K562 (cell line): ENCODE measurements at regions not wholly inside any gene's neighbourhood (a gene's known extent, or its start where the extent isn't known, plus 50 kb on each side); places are given as distances from the start of the nearest gene placed in this dataset.

Experiments
- ATF2 ChIP-seq: sonication (generic); formaldehyde crosslinking; IDR thresholded peaks from 2 replicates; pipeline ENCODE4 v1.8.1; 2022; ENCODE audit warnings: missing genetic modification reagents
- SFPQ ChIP-seq: fragments of 200-400 bp; formaldehyde crosslinking; IDR thresholded peaks from 2 replicates; pipeline ENCODE4 v1.6.1; 2017; ENCODE audit warnings: mild to moderate bottlenecking, low read depth, low read length, moderate library complexity
- ZNF41 ChIP-seq: fragments of 250-450 bp; sonication (Bioruptor Pico); conservative IDR thresholded peaks from 2 replicates; pipeline ENCODE4 v1.4.0; 2020; ENCODE audit warnings: mild to moderate bottlenecking
- ZNF655 ChIP-seq: fragments of 250-450 bp; sonication (Bioruptor Pico); IDR thresholded peaks from 2 replicates; pipeline ENCODE4 v1.5.0; 2021
- TF ChIP-seq, protein P1 (sequence below): fragments of 200-600 bp; sonication (generic); IDR thresholded peaks from one replicate; pipeline ENCODE4 v1.6.1; 2012; ENCODE audit warnings: mild to moderate bottlenecking, low read depth, low read length, inconsistent platforms

- TF ChIP-seq ATF2 (CRISPR knock-in tag) (no peak), ZNF655 (no peak), SFPQ (no peak), ZNF41 (no peak)
- TF ChIP-seq, protein P1, sequence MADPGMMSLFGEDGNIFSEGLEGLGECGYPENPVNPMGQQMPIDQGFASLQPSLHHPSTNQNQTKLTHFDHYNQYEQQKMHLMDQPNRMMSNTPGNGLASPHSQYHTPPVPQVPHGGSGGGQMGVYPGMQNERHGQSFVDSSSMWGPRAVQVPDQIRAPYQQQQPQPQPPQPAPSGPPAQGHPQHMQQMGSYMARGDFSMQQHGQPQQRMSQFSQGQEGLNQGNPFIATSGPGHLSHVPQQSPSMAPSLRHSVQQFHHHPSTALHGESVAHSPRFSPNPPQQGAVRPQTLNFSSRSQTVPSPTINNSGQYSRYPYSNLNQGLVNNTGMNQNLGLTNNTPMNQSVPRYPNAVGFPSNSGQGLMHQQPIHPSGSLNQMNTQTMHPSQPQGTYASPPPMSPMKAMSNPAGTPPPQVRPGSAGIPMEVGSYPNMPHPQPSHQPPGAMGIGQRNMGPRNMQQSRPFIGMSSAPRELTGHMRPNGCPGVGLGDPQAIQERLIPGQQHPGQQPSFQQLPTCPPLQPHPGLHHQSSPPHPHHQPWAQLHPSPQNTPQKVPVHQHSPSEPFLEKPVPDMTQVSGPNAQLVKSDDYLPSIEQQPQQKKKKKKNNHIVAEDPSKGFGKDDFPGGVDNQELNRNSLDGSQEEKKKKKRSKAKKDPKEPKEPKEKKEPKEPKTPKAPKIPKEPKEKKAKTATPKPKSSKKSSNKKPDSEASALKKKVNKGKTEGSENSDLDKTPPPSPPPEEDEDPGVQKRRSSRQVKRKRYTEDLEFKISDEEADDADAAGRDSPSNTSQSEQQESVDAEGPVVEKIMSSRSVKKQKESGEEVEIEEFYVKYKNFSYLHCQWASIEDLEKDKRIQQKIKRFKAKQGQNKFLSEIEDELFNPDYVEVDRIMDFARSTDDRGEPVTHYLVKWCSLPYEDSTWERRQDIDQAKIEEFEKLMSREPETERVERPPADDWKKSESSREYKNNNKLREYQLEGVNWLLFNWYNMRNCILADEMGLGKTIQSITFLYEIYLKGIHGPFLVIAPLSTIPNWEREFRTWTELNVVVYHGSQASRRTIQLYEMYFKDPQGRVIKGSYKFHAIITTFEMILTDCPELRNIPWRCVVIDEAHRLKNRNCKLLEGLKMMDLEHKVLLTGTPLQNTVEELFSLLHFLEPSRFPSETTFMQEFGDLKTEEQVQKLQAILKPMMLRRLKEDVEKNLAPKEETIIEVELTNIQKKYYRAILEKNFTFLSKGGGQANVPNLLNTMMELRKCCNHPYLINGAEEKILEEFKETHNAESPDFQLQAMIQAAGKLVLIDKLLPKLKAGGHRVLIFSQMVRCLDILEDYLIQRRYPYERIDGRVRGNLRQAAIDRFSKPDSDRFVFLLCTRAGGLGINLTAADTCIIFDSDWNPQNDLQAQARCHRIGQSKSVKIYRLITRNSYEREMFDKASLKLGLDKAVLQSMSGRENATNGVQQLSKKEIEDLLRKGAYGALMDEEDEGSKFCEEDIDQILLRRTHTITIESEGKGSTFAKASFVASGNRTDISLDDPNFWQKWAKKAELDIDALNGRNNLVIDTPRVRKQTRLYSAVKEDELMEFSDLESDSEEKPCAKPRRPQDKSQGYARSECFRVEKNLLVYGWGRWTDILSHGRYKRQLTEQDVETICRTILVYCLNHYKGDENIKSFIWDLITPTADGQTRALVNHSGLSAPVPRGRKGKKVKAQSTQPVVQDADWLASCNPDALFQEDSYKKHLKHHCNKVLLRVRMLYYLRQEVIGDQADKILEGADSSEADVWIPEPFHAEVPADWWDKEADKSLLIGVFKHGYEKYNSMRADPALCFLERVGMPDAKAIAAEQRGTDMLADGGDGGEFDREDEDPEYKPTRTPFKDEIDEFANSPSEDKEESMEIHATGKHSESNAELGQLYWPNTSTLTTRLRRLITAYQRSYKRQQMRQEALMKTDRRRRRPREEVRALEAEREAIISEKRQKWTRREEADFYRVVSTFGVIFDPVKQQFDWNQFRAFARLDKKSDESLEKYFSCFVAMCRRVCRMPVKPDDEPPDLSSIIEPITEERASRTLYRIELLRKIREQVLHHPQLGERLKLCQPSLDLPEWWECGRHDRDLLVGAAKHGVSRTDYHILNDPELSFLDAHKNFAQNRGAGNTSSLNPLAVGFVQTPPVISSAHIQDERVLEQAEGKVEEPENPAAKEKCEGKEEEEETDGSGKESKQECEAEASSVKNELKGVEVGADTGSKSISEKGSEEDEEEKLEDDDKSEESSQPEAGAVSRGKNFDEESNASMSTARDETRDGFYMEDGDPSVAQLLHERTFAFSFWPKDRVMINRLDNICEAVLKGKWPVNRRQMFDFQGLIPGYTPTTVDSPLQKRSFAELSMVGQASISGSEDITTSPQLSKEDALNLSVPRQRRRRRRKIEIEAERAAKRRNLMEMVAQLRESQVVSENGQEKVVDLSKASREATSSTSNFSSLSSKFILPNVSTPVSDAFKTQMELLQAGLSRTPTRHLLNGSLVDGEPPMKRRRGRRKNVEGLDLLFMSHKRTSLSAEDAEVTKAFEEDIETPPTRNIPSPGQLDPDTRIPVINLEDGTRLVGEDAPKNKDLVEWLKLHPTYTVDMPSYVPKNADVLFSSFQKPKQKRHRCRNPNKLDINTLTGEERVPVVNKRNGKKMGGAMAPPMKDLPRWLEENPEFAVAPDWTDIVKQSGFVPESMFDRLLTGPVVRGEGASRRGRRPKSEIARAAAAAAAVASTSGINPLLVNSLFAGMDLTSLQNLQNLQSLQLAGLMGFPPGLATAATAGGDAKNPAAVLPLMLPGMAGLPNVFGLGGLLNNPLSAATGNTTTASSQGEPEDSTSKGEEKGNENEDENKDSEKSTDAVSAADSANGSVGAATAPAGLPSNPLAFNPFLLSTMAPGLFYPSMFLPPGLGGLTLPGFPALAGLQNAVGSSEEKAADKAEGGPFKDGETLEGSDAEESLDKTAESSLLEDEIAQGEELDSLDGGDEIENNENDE = no peak
- TF ChIP-seq, all 486 proteins: peak for 0
Measured at GRCh38 chr20:39899881-39900280, 789.2 kb downstream of the MAFB start (continued).
